Stimulated activated CD8-positive, alpha-beta memory T cell treated with anti-CD3 and anti-CD28 coated beads, Interleukin-7, amount 100 ng/mL, for 1 hour (primary cell): ENCODE measurements at regions not wholly inside any gene's neighbourhood (a gene's known extent, or its start where the extent isn't known, plus 50 kb on each side); places are given as distances from the start of the nearest gene placed in this dataset.

Experiments
- DNase-seq, 2 donors: peaks; one replicate each; pipeline ENCODE4 v3.0.0-alpha.2; 2020; ENCODE audit warnings: low read depth in 2 of 2

GRCh38 chr12:111076611-111077451 lies 156.5 kb upstream of the MYL2 start:
- no peak for DNase-seq

GRCh38 chr12:111076199-111076598 lies 155.8 kb upstream of the MYL2 start:
- no peak for DNase-seq

- DNase-seq: no peak
Measured at GRCh38 chr12:111074965-111075364, 154.6 kb upstream of the MYL2 start.

GRCh38 chr12:111074559-111074958 lies 154.2 kb upstream of the MYL2 start:
- no peak for DNase-seq

GRCh38 chr12:111073370-111073769 lies 153.0 kb upstream of the MYL2 start:
- no peak for DNase-seq

- DNase-seq: no peak
Measured at GRCh38 chr12:111072299-111072698, 151.9 kb upstream of the MYL2 start.

GRCh38 chr12:111069886-111070285 lies 149.5 kb upstream of the MYL2 start:
- DNase-seq: no peak

GRCh38 chr12:111068290-111068689 lies 147.9 kb upstream of the MYL2 start:
- no peak for DNase-seq

- DNase-seq: no peak
Measured at GRCh38 chr12:111067498-111067897, 147.1 kb upstream of the MYL2 start.

- no peak for DNase-seq
Measured at GRCh38 chr12:111066744-111067437, 146.5 kb upstream of the MYL2 start.

- DNase-seq: no peak
Measured at GRCh38 chr12:111064982-111065381, 144.6 kb upstream of the MYL2 start.

- no peak for DNase-seq
Measured at GRCh38 chr12:111064154-111064553, 143.8 kb upstream of the MYL2 start.

- no peak for DNase-seq
Measured at GRCh38 chr12:111063295-111064026, 143.1 kb upstream of the MYL2 start.

- DNase-seq: no peak
Measured at GRCh38 chr12:111057701-111058425, 137.5 kb upstream of the MYL2 start.

- peak in 1 of 2 donors; percentile 12 for DNase-seq
Measured at GRCh38 chr12:111056618-111057521, 136.5 kb upstream of the MYL2 start.

GRCh38 chr12:111055181-111055880 lies 135.0 kb upstream of the MYL2 start:
- DNase-seq: no peak

- DNase-seq: no peak
Measured at GRCh38 chr12:111048991-111049390, 128.6 kb upstream of the MYL2 start.

GRCh38 chr12:111046896-111047295 lies 126.5 kb upstream of the MYL2 start:
- DNase-seq: no peak

- no peak for DNase-seq
Measured at GRCh38 chr12:111045941-111046340, 125.6 kb upstream of the MYL2 start.

GRCh38 chr12:111041091-111041490 lies 120.7 kb upstream of the MYL2 start:
- DNase-seq: no peak
